ENCODE measurements at regions not wholly inside any gene's neighbourhood (a gene's known extent, or its start where the extent isn't known, plus 50 kb on each side); places are given as distances from the start of the nearest gene placed in this dataset.

GRCh38 chr4:100087743-100088142, 102.5 kb downstream of the DDIT4L start:
- H3K9me3 ChIP-seq (replicated peaks; ENCODE audit: control insufficient read depth, insufficient read depth, low read depth, low read length), result no peaks in the 10 kb centered on the region
- FAIRE-seq, result no peak

More at GRCh38 chr4:100087743-100088142, 102.5 kb downstream of the DDIT4L start:
- Histone ChIP-seq H3K9ac (ENCODE audit: insufficient read depth in 1 of 2, low read depth in 2 of 2, low read length in 2 of 2) (no peak overlapping the region), H3K4me3 (no peak overlapping the region), H3K79me2 (ENCODE audit: control insufficient read depth, insufficient read depth, low read length) (no peaks in the 10 kb centered on the region), H3K4me1 (replicated peaks in 1 of 2; ENCODE audit: control insufficient read depth in 2 of 2, insufficient read depth in 2 of 2, low read length in 2 of 2) (no peaks in the 10 kb centered on the region), H3K36me3 (ENCODE audit: control insufficient read depth, insufficient read depth, low read length) (no peaks in the 10 kb centered on the region), H3K4me2 (ENCODE audit: insufficient read depth, low read length) (no peak overlapping the region), H3K27ac (ENCODE audit: extremely low read depth, low read depth, low read length) (no peak overlapping the region), H3K27me3 (ENCODE audit: control insufficient read depth in 2 of 2, insufficient read depth in 2 of 2, low read length in 2 of 2) (no peaks in the 10 kb centered on the region), H4K20me1 (replicated peaks; ENCODE audit: control insufficient read depth, insufficient read depth, low read length) (no peaks in the 10 kb centered on the region), H2AFZ (ENCODE audit: low read depth, low read length) (no peak overlapping the region), H3K9me1 (ENCODE audit: control insufficient read depth, insufficient read depth, low read length) (no peaks in the 10 kb centered on the region)
- intact Hi-C loops (cut with micrococcal nuclease), result no loop called here
- POLR2A ChIA-PET, result no interaction called here
- in situ Hi-C loops (cut with MboI), result no loop called here
- TF ChIP-seq SNIP1 (IDR thresholded peaks at IDR 0.05; ENCODE audit: low read depth) (no peak), KDM5B (IDR thresholded peaks at IDR 0.05; ENCODE audit: insufficient replicate concordance, low read depth, low read length) (no peak), ATF6 (CRISPR knock-in tag; IDR thresholded peaks at IDR 0.05) (no peak), CEBPB (tag; IDR thresholded peaks at IDR 0.05) (no peak)
- CTCF ChIA-PET (ENCODE audit: low intra/inter-chr PET ratio), result no interaction called here
- WGBS (ENCODE audit: insufficient coverage, low coverage, missing lambda C conversion rate), result 0% methylated on average over 3 of the region's 3 CpGs
- ATAC-seq, result no peak
- no peak for DNase-seq (ENCODE audit: extremely low read depth in 1 of 4, low spot score in 3 of 4)
- BruUV-seq (replicated peaks), result no TSS peak

Data from K562 (cell line).